Keratinocyte (primary cell): ENCODE measurements at regions not wholly inside any gene's neighbourhood (a gene's known extent, or its start where the extent isn't known, plus 50 kb on each side); places are given as distances from the start of the nearest gene placed in this dataset.

Source experiments
- CTCF ChIP-seq, 3 experiments: IDR thresholded peaks in 1 of 3; conservative IDR thresholded peaks in 1 of 3; optimal IDR thresholded peaks in 1 of 3; 2 replicates in 2 of 3; 3 replicates in 1 of 3; pipeline versions ENCODE3 to v1.5.1; 2011; ENCODE audit warnings: low read length in 3 of 3, mild to moderate bottlenecking in 3 of 3, moderate library complexity in 2 of 3, control low read depth in 1 of 3, inconsistent platforms in 1 of 3; ENCODE audit not compliant: insufficient read depth in 2 of 3; ENCODE audit errors: extremely low read depth in 1 of 3
- EZH2 ChIP-seq: IDR thresholded peaks from one replicate; pipeline ENCODE4 v1.6.1; 2012; ENCODE audit warnings: inconsistent platforms, mild to moderate bottlenecking, low read length, moderate library complexity

DNA sequence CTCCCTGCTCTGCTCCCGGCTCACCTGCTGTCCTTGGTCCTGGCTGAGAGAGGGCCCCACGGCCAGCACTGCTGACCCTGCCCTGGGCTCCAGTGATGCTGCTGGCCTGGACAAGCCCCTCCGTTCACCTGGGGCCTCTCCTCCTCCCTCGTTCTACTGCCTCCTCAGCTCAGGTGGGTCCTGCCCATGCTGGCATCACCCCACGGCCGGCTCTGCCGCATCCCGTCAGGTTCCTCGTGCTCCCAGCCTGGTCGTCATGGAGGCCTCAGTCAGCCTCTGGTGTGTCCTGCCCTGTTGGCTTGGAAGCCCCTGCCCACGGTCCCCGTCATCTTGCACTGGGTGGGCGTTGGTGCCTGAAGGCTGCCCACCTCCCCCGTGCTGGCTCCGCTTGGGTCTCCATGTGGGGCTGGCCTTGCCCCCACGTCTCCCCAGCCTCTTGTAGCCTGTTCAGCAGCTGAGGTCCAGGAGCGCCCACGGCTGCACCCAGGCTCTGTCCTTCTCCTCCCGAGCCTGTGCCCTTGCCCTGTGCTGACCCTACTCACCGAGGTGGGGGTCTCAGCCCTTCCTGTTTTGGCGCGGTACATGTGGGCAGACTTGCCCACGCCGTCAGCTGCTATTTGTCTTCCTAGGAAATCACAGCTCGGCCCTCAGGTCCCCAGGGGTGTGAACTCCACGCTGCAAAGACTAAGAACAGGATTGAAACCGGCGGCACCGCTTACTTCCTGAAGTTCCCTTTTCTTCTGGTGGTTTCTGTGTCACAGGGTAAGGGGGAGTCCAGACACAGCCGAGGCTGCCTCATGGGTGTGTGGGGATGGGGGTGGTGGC is 121.6 kb downstream of the TMEM121 start:
- TF ChIP-seq EZH2 (no peak), CTCF (optimal IDR thresholded peaks at IDR 0.05 in 1 of 3, IDR thresholded peaks at IDR 0.05 in 1 of 3, conservative IDR thresholded peaks at IDR 0.05 in 1 of 3; ENCODE audit: extremely low read depth in 1 of 3, insufficient read depth in 2 of 3, low read length in 3 of 3) (no peak)
